ENCODE measurements at regions not wholly inside any gene's neighbourhood (a gene's known extent, or its start where the extent isn't known, plus 50 kb on each side); places are given as distances from the start of the nearest gene placed in this dataset.

DNA sequence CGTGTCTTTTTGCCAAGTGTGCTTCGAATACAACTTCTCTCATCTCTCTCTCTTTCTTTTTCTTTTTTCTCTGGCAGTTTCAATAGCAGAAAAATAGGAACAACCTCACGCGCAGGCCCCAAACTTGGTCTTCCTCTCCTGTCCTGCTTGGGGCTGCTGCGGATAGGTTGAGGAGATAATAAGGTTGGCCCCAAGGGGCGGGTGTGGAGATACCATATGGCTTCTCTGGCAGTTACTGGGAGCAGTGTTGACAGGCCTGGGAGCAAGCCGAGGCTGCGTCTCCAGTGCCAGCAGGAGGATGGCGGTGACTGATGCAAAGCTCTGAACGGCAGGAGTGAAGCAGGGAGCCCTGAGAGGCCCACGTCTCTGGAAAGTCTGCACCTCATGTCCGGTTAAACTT lies 89.5 kb upstream of the MANSC4 start:
- TF ChIP-seq, protein P1, sequence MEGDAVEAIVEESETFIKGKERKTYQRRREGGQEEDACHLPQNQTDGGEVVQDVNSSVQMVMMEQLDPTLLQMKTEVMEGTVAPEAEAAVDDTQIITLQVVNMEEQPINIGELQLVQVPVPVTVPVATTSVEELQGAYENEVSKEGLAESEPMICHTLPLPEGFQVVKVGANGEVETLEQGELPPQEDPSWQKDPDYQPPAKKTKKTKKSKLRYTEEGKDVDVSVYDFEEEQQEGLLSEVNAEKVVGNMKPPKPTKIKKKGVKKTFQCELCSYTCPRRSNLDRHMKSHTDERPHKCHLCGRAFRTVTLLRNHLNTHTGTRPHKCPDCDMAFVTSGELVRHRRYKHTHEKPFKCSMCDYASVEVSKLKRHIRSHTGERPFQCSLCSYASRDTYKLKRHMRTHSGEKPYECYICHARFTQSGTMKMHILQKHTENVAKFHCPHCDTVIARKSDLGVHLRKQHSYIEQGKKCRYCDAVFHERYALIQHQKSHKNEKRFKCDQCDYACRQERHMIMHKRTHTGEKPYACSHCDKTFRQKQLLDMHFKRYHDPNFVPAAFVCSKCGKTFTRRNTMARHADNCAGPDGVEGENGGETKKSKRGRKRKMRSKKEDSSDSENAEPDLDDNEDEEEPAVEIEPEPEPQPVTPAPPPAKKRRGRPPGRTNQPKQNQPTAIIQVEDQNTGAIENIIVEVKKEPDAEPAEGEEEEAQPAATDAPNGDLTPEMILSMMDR (IDR thresholded peaks at IDR 0.05): no peak
- TF ChIP-seq POLR2A (IDR thresholded peaks at IDR 0.05) (no peak), POLR2AphosphoS5 (IDR thresholded peaks at IDR 0.05) (no peak)

All from prostate gland (tissue), 2 donors.